NCI-H2196 treated with DMSO at 0.1 percent for 48 hours (cell line): ENCODE measurements at regions not wholly inside any gene's neighbourhood (a gene's known extent, or its start where the extent isn't known, plus 50 kb on each side); places are given as distances from the start of the nearest gene placed in this dataset.

Experiments
- DNase-seq: peaks from one replicate; lab custom pipeline; 2025; ENCODE audit not compliant: unreplicated experiment; lab: John Stamatoyannopoulos, UW

GRCh38 chr2:217420854-217421253 lies 561.0 kb upstream of the TNP1 start:
- no peak for DNase-seq

GRCh38 chr2:217419055-217419671 lies 559.3 kb upstream of the TNP1 start:
- DNase-seq = no peak

- no peak for DNase-seq
Observed at GRCh38 chr2:217418544-217418943, 558.7 kb upstream of the TNP1 start.

GRCh38 chr2:217418090-217418489 lies 558.2 kb upstream of the TNP1 start:
- DNase-seq = no peak

GRCh38 chr2:217417536-217417935 lies 557.7 kb upstream of the TNP1 start:
- DNase-seq = no peak

- no peak for DNase-seq
Observed at GRCh38 chr2:217415316-217415715, 555.5 kb upstream of the TNP1 start.

- no peak for DNase-seq
Observed at GRCh38 chr2:217414429-217414828, 554.6 kb upstream of the TNP1 start.

GRCh38 chr2:217413193-217413592 lies 553.3 kb upstream of the TNP1 start:
- no peak for DNase-seq

- no peak for DNase-seq
Observed at GRCh38 chr2:217412721-217413120, 552.9 kb upstream of the TNP1 start.

- DNase-seq = no peak
Observed at GRCh38 chr2:217412277-217412676, 552.4 kb upstream of the TNP1 start.

GRCh38 chr2:217410681-217410960 lies 550.8 kb upstream of the TNP1 start:
- no peak for DNase-seq

GRCh38 chr2:217409949-217410680 lies 550.3 kb upstream of the TNP1 start:
- no peak for DNase-seq

- no peak for DNase-seq
Observed at GRCh38 chr2:217407362-217407761, 547.5 kb upstream of the TNP1 start.

GRCh38 chr2:217404236-217404760 lies 544.4 kb upstream of the TNP1 start:
- no peak for DNase-seq

- DNase-seq = no peak
Observed at GRCh38 chr2:217402761-217403383, 543.0 kb upstream of the TNP1 start.

GRCh38 chr2:217402144-217402543 lies 542.3 kb upstream of the TNP1 start:
- no peak for DNase-seq

GRCh38 chr2:217399291-217399690 lies 539.4 kb upstream of the TNP1 start:
- DNase-seq = no peak

- DNase-seq = no peak
Observed at GRCh38 chr2:217398860-217399259, 539.0 kb upstream of the TNP1 start.

GRCh38 chr2:217398101-217398500 lies 538.2 kb upstream of the TNP1 start:
- DNase-seq = no peak

- DNase-seq = no peak
Observed at GRCh38 chr2:217396586-217396985, 536.7 kb upstream of the TNP1 start.

GRCh38 chr2:217396165-217396564 lies 536.3 kb upstream of the TNP1 start:
- DNase-seq = no peak
